NB4 (cell line): ENCODE measurements at regions not wholly inside any gene's neighbourhood (a gene's known extent, or its start where the extent isn't known, plus 50 kb on each side); places are given as distances from the start of the nearest gene placed in this dataset.

Source experiments
- CTCF ChIP-seq: IDR thresholded peaks from one replicate; pipeline ENCODE4 v1.5.1; 2012; ENCODE audit warnings: low read depth, low read length
- MYC ChIP-seq: IDR thresholded peaks from 2 replicates; pipeline ENCODE4 v1.6.1; 2011; ENCODE audit warnings: low read depth, low read length

GRCh38 chr3:168475704-168476103 lies 380.0 kb upstream of the GOLIM4 start:
- TF ChIP-seq CTCF (no peak), MYC (no peak)
